ENCODE measurements at regions not wholly inside any gene's neighbourhood (a gene's known extent, or its start where the extent isn't known, plus 50 kb on each side); places are given as distances from the start of the nearest gene placed in this dataset.
A peak's percentile ranks its signal among the peaks of the same experiment; 100 is the strongest.

DNA sequence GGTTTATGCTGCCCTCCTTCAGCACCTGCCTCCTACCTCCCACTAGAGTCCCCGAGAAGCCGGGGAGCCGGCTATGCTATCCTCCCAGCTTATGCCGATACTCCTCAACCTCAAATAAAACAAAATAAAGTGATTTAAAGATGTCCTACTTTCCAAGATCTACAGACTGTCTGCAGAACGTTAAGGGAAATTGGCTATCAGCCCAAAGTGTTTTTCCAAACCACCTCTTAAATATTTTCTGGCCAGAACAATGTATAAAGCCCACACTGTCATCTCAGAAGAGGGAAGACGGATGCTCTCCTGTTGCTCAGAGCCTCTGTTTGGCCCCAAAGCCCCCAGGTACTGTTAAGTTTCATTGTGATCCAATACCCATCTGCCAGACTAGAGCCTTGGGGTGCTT lies 54.0 kb upstream of the MGMT start:
- intact Hi-C loops (cut with DNase I) = no loop called here
- no peak overlapping the region for H3K27ac ChIP-seq
- WGBS (ENCODE audit: insufficient coverage, low coverage, low lambda C conversion rate, missing lambda C conversion rate) = 78% methylated on average over 6 of the region's 6 CpGs
- TF ChIP-seq POLR2A (IDR thresholded peaks at IDR 0.05) = no peak
- TF ChIP-seq, protein P1, sequence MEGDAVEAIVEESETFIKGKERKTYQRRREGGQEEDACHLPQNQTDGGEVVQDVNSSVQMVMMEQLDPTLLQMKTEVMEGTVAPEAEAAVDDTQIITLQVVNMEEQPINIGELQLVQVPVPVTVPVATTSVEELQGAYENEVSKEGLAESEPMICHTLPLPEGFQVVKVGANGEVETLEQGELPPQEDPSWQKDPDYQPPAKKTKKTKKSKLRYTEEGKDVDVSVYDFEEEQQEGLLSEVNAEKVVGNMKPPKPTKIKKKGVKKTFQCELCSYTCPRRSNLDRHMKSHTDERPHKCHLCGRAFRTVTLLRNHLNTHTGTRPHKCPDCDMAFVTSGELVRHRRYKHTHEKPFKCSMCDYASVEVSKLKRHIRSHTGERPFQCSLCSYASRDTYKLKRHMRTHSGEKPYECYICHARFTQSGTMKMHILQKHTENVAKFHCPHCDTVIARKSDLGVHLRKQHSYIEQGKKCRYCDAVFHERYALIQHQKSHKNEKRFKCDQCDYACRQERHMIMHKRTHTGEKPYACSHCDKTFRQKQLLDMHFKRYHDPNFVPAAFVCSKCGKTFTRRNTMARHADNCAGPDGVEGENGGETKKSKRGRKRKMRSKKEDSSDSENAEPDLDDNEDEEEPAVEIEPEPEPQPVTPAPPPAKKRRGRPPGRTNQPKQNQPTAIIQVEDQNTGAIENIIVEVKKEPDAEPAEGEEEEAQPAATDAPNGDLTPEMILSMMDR (IDR thresholded peaks at IDR 0.05) = no peak
- DNase-seq (no peak), ATAC-seq (no peak)
- H3K4me1 ChIP-seq = no peaks in the 10 kb centered on the region
- no peaks in the 10 kb centered on the region for H3K9me3 ChIP-seq
- no peak overlapping the region for H3K4me3 ChIP-seq
- no peaks in the 10 kb centered on the region for H3K36me3 ChIP-seq
- no peaks in the 10 kb centered on the region for H3K27me3 ChIP-seq

DNA sequence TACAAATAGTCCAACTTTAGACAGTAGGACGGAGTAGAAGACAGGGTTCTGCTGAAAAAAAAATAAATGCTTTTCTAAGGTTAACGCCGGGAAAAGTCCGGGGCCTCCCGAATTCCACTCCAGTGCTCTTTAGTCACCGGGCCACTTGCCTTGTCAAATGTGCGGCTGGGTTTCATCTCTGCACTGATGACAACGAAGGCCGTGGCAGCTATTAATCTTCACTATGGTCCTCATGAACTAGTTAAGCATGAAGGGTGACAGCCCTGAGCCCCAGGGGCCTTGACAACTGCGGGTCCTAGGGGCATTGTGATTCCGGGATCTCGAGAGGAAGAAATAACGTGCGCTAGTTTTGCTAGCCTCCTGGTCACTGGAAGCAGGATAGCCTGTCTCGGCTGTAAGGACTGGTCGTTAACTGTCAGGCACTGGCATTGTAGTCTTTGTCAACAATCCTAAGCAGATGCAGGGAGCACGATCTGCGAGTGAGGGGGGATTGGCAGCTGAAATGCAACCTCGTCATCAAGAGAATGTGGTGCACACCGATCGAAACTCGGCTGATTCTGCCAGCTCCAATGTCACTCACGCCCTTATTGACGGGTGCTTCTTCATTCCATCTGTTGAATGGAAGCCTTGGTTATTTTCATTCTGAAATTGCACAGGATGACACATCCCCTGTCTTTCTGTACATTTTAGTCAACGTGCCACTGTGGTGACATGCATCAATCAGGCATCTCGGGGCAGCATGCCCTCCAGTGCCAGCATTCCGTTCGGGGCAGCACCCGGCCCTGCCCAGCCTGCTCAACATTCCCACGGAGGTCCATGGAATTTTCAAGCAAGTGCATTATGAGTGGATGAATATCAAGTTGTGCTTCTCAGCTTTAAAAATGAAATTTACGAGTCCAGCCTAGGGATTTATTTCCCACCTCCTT lies 51.6 kb upstream of the MGMT start:
- Histone ChIP-seq H3K36me3 (no peaks in the 10 kb centered on the region), H3K27me3 (no peaks in the 10 kb centered on the region), H3K9me3 (no peaks in the 10 kb centered on the region), H3K27ac (no peak overlapping the region), H3K4me1 (no peaks in the 10 kb centered on the region), H3K4me3 (no peak overlapping the region)
- DNase-seq = no peak
- ATAC-seq = no peak
- intact Hi-C loops (cut with DNase I) = no loop called here
- 80% methylated on average over 22 of the region's 31 CpGs for WGBS (ENCODE audit: insufficient coverage, low coverage, low lambda C conversion rate, missing lambda C conversion rate)
- TF ChIP-seq POLR2A (IDR thresholded peaks at IDR 0.05) = no peak
- TF ChIP-seq, protein P1 (IDR thresholded peaks at IDR 0.05) = no peak

DNA sequence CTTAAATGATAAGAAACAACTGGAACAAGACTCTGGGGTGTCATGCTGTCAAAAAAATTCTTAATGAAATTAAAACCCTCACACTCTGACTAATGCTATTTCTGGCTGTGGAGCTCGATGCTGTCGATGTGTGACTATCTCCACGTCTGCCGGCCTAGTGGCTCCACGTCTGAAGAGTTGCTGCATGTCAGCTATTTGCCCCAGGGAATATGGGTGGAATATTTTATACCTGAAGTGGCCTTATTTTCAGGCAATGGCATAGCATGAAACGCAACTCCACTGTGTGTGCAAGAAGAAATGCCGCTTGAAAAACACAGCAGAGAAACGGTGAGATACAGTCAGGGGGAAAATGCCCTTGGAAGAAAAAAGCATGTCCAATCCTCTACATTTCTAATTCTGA lies 50.9 kb upstream of the MGMT start:
- intact Hi-C loops (cut with DNase I) = no loop called here
- Histone ChIP-seq H3K4me3 (no peak overlapping the region), H3K27me3 (no peaks in the 10 kb centered on the region), H3K36me3 (no peaks in the 10 kb centered on the region), H3K27ac (no peak overlapping the region), H3K4me1 (no peaks in the 10 kb centered on the region), H3K9me3 (no peaks in the 10 kb centered on the region)
- WGBS (ENCODE audit: insufficient coverage, low coverage, low lambda C conversion rate, missing lambda C conversion rate) = 90% methylated on average over 8 of the region's 8 CpGs
- ATAC-seq (no peak), DNase-seq (no peak)
- TF ChIP-seq, protein P1 (IDR thresholded peaks at IDR 0.05) = no peak
- no peak for TF ChIP-seq POLR2A (IDR thresholded peaks at IDR 0.05)

DNA sequence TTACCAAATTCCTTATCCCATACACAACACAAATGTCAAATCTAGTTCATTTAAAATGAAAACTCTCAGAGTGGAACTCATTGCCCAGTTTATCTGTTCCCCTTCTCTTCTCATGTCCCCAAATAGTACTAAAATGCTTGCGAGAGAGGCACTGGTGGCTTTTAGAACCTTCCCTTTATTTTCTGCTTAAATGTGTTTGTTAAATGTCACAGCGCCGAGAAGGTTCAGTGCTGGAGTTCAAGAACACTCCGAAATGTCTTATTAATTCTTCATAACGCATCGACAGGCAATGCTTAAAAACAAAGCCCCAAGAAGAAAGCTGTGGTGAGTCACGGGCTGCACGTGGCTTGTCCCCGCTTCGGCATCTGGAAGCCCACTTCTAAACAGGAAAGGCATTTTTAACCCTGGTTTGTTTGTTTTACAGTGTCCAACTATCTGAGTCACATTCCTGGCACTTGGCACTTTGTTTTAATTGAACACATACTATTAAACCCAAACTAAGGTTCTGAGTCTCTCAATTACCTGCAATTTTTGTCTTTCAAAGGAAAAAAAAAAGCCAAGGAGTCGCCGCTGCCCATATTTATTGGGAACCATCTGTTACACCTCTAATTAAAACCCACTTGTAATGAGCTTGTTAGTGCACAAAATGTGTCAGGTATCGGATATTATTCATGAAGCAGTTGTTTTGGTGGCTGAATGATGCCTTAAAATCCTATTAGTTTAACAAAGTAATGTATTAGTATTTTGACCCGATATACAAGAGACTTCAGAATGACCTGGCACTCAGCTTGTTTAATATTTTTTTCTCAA lies 49.9 kb upstream of the MGMT start:
- intact Hi-C loops (cut with DNase I) = no loop called here
- H3K4me3 ChIP-seq = no peak overlapping the region
- no peaks in the 10 kb centered on the region for H3K27me3 ChIP-seq
- H3K36me3 ChIP-seq = no peaks in the 10 kb centered on the region
- H3K4me1 ChIP-seq = no peaks in the 10 kb centered on the region
- 64% methylated on average over 14 of the region's 14 CpGs for WGBS (ENCODE audit: insufficient coverage, low coverage, low lambda C conversion rate, missing lambda C conversion rate)
- H3K27ac ChIP-seq = no peak overlapping the region
- ATAC-seq = peak in 2 of 4 donors; percentile 32 to 41
- no peak for TF ChIP-seq POLR2A (IDR thresholded peaks at IDR 0.05)
- TF ChIP-seq, protein P1 (IDR thresholded peaks at IDR 0.05) = no peak
- H3K9me3 ChIP-seq = no peaks in the 10 kb centered on the region
- DNase-seq = no peak
